HG03342 (cell line): ENCODE measurements at regions not wholly inside any gene's neighbourhood (a gene's known extent, or its start where the extent isn't known, plus 50 kb on each side); places are given as distances from the start of the nearest gene placed in this dataset.
A peak's percentile ranks its signal among the peaks of the same experiment; 100 is the strongest.

Source experiments
- ATAC-seq: cut with Tn5 transposase; IDR thresholded peaks from one replicate; pipeline ENCODE4 v1.9.1; 2021; ENCODE audit warnings: mild to moderate bottlenecking, moderate library complexity; ENCODE audit not compliant: unreplicated experiment

DNA sequence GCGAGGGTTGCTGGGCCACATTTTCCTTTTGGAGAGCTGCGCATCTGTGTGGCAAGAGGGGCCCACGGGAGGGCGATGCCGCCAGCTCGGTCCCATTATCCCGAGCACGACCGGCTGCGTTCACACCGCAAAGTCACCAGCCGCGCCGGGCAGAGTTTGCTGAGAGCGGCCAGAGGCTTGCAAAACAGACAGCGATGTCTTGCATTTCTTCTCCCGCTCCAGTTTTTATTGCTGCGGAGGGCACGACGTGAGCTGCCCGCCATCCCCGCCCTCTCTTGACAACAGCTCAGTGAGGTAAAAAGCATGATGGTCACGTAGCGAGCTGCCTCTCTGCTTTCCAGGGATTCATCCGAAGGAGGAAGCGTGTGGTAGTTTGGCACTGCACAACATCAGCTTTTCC is 102.1 kb upstream of the TENM3 start:
- ATAC-seq: no peak

DNA sequence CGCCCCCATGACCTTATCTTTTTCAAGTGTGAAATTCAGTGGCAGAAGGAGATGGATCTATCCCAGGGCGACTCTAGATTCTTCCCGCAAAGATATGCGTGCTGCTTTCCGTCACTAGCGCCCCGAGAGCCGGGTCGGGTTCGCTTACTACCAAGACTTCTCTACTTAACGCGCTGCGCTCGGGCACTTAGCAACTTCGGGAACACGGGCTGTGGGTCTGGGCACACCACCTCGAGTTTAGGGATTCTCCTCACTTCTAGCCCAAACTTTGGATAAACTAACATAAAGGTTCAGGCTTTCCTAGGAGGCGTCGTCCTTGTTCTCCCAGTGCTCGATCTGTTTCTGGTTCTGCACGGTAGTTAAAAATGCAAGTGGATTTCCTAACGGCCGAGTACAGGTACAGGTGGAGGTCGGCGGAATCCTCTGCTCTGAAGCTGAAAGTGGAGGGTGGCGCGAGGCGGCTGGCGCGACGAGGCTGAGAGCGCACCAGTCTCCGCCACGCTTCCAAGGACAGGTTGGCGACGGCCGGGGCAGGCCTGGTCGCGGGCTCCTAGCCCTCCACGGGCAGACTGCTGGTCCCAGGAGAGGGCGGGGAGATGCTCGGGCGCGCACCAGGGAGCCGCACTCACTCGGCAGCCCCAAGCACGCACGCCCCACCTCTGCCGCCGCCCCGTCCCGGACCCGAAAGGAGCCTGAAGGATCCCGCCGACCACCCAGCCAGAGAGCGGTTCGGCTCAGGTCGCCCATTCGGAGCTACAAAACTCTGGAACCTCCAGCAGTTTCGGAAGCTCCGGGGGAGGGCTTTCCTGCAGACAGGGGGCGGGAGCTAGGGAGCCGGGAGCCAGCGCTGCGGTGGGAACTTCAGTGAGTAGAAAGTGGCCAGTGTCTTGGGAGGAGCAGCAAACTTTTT is 100.8 kb upstream of the TENM3 start:
- ATAC-seq: no peak

DNA sequence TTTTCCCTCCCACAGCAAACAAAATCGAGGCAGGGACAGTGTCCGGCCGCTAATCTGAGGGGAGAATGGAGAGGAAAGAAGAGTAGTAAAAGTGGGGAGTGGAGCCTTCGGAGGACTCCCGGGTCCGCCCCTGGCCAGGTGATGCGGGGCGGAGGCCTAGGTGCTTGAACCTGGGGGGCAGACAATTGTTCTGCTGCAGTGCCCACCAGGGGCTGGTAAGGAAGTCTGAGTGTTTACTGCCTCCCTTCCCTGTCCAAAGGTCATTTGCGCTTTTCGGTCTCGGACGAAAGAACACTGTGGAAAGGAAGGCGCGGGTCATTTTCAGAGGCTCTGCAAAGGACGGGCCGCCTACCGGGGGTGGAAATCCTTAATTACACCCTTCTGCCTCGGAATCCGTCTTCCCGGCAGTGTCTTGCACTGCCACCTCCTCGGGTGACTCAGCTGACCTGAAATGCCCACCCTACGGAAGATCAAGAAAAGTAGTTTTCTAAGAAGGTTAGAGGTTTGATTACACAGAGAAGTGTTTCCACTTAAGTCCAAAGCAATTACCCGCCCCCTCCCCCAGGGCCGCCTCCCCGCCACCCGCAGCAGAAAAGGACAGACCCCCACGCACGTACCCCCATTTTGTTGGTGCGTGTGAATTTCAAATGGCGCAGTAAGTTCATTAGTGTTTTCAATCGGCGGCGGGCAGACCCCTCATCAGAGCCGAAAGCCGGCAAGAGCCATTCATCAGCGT is 99.9 kb upstream of the TENM3 start:
- ATAC-seq: no peak

DNA sequence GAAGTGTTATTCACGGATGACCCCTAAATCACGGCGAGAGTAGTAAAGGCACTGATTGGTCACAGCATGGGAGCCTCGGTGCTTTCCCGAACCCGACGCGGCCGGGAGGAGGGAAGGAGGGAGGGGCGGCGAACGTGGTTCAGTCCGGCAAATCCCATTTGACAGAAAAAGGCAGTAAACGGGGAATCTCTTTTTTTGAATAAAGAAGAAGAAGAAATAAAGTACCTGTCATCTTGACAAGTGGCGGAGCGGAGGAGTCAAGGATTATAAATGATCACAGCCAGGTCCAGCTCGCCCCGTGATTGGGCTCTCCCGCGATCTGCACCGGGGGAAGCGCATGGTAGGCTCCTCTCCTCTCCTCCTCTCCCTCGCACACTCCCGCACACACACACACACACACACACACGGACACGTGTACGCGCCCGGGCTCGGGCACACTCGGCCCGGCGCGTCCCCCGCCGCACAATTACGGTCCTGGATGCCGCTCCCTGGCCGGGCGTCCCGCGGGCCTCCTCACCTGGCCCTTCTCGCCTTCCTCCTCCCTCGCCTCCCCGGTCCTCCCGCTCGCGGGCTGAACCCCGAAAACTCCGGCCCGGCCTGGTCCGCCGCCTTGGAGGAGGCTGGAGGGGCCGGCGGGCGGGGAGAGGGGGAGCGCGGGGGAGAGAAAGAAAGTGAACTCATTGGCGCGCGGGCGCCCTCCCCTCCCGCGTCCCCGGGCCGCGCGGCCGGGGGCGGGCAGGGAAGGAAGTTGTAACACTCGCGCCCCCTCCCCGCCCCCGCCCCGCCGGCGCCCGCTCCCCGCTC is 99.2 kb upstream of the TENM3 start:
- ATAC-seq: peak; percentile 17

DNA sequence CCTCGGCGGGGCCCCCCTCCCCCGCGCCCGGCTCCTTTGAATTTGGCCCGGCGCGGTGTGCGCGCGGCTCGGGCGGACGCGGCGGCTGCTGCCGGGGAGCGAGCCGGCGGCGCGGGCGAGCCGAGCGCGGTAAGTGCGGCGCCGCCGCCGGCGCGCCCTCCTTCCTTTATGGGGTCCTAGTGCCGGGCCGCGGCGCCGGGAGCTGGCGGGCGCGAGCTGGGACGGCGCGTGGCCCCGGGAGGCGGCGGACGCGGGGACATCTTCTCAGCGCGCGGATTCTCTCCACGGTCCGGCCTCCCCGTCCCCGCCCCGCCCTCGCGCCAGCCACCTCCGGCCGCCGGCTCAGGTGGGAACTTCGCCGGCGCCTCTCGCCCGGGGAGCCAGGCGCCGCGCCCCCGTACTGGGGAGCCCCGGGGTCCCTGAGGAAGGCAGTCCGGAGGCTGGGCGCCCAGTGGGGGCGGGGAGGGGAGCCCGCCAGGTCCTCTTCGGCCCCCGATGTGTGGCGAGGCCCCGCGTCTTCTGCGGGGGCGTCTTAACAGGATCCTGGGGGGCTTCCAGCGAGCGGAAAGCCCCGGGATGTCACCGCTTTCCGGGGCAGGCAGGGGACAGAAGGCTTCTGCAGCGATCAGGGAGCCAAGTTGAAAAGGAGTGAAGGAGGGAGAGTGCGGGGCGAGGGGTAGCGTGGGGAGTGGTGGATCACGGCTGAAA is 98.4 kb upstream of the TENM3 start:
- ATAC-seq: peak; percentile 50

DNA sequence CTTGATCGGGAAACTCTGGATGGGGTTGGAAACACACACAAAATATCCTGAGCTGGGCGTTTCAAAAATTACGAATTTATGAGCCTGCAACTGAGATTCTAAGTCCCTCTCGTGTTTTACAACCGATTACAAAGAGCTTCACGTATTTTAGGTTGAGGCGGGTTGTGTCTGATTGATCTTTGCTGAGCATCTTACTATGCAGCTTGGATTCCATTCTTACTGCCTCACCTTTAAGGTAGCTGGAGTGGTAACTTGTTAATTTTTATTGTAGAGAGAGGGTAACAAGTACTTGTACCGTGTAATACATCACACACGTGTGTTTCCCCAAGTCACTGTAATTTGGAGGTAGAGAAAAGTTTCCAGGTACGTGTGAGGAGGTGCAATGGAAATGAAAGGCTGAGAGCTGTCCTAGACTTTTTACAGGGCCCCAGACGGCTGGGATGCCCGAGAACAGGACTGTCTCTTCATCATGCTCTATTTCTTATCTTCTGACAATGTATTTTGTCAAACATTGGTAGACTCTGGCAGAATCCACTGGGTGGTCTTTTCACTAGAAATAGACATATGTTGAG is 97.8 kb upstream of the TENM3 start:
- ATAC-seq: no peak

DNA sequence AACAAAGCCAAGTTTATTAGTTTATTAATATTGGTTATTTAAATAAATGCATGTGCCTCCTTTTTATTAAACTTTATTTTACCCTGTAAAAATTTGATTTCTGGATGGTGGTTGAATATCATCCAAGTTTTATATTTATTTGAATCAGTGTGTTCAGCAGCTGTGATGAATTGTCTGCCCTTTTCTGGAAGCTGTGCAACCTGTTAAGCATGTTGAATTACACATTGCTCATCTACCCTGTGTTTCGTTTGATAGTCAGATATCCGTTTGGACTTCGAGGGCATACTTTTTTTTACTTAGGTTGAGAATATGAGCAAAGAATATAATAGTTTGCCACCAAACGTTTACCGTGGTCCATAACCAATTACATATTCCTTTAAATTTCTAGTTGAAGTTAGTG is 95.8 kb upstream of the TENM3 start:
- ATAC-seq: no peak

DNA sequence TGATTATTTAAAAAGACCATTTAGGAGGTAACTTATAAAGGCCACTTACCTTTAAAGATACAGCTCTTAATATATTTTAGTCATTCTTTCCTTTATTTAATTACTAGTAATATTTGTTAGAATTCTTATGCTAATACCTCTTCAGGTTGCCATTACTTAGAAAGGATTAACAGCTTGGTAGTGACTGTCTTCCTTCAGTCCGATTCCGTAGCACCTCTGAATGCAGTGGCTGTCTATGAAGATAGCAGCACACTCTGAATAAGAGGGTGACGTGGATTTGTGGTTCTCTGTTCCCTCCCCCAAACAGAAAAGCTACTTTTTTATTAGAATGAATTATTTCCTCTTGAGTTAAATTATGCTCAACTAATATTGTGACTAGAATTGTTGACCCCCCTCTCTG is 92.6 kb upstream of the TENM3 start:
- ATAC-seq: no peak

DNA sequence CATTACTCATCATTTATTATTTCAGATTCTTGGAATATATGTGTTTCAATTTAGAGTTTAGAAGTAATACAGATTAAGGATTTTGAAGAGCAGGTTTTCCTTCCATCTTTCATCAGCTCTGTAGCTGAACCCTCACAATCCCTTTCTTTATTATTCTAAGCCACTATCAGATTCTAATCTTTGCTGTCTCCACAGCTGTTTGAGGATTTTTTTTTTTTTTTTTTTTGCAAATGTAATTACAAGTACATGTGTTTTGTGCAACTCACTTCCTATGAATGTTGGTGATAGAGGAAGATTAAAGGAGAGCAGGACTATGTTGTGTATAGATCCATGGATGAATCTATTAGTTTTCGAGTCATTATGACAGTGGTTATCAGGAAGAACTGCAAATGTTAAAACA is 87.4 kb upstream of the TENM3 start:
- no peak for ATAC-seq

DNA sequence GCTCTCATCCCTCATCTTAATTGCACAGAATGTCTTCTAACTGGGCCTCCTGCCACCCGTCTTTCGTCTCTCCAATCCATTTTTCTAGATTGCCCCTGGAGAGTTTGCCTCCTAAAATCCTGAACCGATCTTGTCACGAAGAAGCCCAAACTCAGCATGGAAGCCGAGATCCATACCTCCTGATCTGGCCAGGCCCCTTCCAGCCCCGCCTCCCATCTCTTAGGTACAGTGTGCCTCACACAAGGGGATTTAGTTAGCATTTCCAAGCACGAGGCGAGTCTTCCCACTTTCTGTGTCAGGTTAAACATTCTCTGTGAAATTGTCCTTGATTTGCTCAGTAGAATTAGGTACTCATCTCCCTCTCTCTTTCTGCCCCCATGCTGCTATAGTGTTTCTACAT is 80.0 kb upstream of the TENM3 start:
- ATAC-seq: no peak

DNA sequence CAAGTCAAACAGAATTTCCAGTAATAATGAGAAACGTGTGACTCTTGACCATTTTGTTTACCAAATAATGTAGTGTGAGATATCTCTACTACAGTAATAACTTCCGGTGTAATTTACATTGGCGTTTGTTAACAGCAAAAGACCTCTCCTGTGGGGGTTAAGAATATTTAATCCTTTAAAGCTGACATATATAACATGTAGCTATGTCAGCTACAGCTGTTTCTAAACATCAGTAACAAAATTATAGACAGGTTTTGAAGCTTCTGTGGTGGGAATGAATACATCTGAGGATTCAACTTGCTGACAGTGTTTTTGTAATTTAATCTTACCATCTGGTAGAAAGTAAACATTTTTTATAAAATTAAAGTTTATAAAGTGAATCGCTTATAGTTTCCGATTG is 73.6 kb upstream of the TENM3 start:
- no peak for ATAC-seq

DNA sequence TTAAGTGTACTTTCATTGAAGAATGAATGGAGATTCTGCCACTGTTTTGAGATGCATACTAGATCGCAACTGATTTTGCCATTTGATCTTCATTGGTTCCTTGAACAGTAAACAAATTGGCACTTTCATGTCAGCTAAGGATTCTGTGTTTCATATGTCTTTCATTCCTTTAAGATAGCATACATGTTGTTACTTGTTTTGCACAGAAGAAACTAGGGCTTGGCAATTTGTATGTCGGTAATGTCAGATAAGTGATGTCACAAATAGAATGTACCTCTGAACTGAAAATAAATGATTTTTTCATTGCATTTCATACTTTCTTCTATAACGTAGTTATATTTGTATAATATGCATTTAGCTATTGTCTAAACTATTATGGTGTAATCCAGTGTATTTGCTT is 73.2 kb upstream of the TENM3 start:
- no peak for ATAC-seq

DNA sequence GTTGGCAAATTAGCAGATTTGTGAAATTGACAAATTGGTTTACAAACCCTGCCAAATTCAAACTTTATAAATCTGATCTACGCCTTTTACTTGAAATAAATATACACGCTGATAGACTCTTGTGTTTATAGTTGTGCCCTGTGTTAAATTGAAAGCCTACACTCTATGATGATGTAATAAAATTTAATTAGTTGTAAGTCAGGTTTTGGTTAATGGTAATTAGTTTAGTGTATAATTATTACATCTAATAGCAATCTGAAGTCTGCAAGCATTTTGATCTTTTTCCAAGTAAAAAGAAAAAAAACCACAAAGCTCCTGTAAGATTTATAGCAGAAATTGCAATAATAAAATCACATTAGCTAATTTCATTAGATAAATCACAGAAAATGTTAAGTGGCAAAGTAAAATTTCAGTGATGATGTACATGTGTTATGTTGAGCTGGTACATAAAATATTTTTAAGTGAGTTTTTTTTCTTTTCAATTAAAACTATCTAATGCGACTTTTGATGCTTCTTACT is 72.7 kb upstream of the TENM3 start:
- ATAC-seq: no peak

DNA sequence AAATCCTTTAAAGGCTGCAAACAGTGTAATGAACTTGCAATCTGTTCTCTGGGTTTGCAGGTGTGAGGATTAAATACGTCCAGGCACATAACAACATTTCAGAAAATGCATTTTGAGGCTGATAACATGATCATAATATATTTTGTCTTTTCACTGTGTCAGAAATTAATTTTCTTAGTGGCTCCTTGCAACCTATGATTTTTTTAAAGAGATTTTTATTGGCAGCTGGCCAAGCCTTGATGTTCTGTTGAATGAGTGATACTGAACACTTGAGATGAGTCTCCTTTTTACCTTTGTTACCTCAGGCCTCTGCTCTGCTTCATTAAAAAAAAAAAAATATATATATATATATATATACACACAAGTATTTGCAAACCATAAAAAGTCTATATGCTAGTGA is 68.2 kb upstream of the TENM3 start:
- ATAC-seq: no peak

DNA sequence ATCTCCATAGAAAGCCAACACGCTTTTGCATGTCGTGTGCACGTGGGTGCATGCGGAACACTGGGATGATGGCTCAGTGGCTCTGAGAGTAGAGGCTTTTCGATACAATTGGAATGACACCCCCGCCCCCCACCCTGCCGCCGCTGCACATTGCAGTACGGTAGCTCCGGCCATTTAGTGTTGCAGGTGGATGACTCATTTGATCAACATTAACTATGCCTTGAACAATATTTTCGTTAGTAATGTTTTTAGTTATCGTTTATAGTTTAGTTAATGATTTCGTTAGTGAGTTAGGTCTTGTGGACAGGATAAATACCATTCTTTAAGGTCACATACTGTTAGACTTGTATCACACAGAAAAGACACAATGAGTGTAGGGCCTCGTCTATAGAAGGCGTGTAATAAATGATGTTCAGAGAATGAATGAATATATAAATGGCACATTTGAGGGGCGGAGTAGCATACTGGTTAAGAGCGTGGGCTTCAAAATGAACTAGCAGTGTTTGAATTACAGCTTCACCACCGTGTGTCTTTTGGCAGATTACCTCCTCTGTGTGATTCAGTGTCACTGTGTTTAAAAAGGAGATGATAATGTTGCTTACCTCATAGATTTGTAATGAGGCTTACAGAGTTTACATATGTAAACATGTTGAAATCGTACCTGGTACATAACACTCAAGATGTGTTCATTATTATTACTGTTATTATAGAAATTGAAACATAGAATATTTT is 67.2 kb upstream of the TENM3 start:
- ATAC-seq: no peak

DNA sequence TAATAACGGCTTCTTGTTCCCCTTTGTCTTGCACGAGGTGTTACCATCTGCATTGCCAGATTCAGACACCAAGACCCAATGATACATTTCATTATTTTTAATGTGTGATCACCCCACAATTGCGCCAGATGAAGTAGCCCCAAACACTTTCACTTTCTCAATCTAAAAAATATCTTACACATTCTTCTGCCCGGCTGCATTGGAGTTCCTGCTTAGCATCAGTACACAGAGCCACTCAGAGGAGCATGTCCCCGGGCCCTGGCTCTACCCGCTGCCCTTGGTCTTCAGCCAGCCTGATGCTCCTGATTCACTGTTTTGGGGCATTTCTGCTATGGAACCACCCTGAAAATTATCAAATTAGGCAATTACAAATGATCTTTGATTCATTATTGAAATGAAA is 66.0 kb upstream of the TENM3 start:
- no peak for ATAC-seq

DNA sequence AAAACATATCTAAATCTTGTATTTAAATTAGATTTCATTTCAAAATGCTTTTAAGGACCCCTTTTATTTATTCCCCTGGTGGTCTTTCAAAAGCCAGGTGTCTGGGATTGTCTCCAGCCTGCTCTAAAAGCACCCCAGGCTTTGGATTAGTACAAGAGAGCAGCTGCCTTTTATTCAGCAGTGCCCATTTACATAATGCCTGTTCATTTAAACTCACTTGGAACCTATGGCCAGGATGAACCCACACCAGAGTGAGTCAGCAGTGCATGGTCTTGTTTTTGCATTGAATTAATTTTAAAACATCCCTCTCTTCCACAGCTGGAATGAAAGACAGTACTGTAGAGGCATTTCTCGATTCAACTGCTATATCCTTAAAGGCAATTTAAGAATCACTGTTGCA is 64.1 kb upstream of the TENM3 start:
- ATAC-seq: no peak

DNA sequence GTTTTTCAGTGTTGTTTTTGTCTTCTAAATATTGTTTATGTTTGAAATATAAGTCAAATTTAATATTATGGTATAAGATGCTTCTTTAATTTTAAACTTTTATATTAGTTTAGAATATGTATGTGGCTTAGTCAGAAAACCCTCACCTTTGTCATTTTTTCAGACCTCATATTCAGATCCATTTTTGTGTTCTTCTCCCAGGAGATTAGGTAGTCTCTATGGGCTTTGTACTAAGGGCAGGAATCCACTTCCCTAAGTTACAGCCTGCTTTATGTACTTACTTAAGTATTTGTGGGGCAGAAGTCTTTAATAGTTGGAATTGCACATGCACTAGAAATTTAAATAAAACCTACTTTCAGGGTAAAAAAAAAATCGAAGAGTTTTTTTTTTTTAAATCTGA is 63.5 kb upstream of the TENM3 start:
- ATAC-seq: no peak

DNA sequence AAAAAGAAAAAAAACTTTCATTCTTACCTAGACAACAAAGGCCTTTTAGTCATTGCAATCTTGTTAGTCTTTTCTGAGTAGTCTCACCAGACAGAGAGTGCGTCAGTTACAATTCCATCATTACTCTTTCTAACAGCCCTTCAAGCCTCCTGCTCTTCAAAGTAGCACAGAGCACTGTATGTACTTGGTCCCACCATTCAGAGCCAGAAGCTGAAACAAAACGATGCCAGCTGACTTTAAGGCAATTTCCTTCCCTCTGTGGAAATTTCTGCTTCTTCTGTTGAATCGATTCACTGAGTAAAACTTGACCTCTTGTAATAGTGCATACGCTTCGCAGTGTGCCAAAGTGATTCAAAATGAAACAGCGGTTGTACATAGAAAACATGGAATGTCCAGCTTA is 57.7 kb upstream of the TENM3 start:
- ATAC-seq: no peak

DNA sequence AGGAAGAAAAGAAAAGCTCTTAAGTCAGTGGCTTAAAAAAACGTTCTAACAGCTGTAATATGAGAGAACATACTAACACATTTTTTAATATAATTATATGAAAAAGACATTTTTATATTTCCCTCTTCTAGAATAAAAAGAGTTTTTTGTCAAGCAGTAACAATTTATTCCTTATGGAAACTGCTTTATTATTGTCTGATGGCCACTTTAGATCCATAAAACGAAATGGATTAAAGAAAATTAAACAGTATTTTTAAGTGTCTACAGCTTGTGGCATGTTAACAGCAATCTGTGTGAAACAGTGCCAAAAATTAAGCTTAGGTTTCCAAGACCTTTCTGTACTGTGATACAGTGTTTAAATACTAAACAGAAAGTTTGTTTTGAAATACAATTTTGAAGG is 55.5 kb upstream of the TENM3 start:
- no peak for ATAC-seq
